GM12873 (cell line): ENCODE measurements at regions not wholly inside any gene's neighbourhood (a gene's known extent, or its start where the extent isn't known, plus 50 kb on each side); places are given as distances from the start of the nearest gene placed in this dataset.

Experiments
- CTCF ChIP-seq: IDR thresholded peaks from 2 replicates; pipeline ENCODE4 v1.5.1; 2012; ENCODE audit warnings: low read depth, mild to moderate bottlenecking, moderate library complexity, low read length, control low read depth; ENCODE audit not compliant: insufficient read depth; ENCODE audit errors: missing control alignments

DNA sequence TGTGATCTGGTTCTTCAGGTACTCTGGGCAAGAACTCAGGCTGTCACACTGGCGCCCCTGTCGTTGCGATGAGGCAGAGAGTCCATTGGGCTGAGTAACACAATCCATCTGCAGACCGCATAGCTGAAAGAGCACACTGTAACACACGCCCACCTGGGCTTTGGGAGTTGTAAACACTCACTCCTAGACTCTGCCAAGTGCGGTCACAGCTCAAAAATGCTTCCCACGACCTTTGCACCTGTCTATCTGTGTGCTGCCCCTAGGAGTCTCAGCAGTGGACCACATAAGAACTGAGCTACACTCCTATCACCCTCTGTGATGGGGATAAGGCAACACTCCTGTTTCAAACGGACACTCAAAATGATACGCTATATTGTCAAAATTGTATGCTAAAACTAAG is 2028.3 kb downstream of the PCDH7 start:
- no peak for TF ChIP-seq CTCF

- no peak for TF ChIP-seq CTCF
These were observed 2032.8 kb downstream of the PCDH7 start for GRCh38 chr4:32752962-32753361.

GRCh38 chr4:32768664-32769389 is 2048.7 kb downstream of the PCDH7 start:
- TF ChIP-seq CTCF = no peak

GRCh38 chr4:32771491-32771890 is 2051.3 kb downstream of the PCDH7 start:
- TF ChIP-seq CTCF = no peak

DNA sequence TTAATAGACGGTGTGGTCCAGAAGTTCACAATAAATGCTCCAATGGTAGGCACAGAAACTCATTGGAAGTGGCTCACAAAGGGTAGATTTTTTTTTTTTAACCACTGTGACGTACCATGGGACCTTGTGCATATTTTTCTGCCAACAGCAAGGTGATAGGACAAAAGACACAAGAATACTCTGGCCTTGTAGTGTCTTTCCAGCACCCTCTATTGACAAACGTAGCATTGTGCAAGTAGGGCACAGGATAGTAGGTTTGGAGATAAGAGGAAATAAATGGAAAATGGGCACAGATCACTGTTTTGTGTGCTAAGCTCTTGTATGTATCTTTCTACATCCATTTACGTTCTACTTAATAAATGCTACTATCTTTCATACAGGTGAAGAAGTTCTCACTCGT is 2054.9 kb downstream of the PCDH7 start:
- TF ChIP-seq CTCF = no peak

- TF ChIP-seq CTCF = no peak
These were observed 2056.4 kb downstream of the PCDH7 start for GRCh38 chr4:32776435-32777203.

DNA sequence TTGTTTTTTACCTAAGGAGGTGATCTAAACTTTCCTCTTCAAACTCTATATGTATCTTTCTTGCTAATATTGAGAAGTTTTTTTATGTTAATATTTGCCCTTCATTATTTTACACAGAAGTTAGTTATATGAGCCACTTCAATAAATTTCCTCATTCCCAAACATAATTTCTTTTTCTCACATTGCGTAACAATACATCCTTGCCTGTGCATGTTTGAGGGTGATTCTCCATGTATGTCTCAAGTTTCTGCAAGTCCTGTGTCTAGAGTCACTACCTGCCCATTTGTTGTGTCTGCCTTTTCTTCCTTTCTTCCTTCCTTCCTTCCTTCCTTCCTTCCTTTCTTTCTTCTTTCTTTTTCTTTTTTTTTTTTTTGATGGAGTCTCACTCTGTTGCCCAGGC is 2057.9 kb downstream of the PCDH7 start:
- TF ChIP-seq CTCF = no peak
